ENCODE measurements at regions not wholly inside any gene's neighbourhood (a gene's known extent, or its start where the extent isn't known, plus 50 kb on each side); places are given as distances from the start of the nearest gene placed in this dataset.

DNA sequence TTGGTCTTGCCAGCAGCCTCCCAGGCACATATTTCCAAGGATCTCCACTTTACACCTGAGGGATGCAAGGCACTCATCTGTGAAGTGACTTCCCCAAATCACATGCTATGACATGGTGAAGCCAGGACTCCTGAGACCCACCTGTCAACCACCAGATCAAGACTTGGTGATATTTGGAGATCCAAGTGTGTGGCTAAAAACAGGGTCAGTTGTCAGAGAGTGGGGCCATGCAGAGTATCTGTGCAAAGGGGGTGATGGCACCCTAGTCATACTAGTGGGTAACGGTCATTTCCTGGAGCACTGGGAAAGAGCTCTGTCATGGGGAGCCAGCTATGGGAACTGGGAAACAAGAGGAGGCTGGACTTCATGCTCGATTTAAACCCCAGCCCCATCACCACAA is 218.4 kb upstream of the IRS2 start:
- WGBS, 2 donors = 73 to 82% methylated on average over 2 of the region's 2 CpGs
- Histone ChIP-seq H3K4me1 (no peaks in the 10 kb centered on the region), H3K9me3 (no peaks in the 10 kb centered on the region), H3K36me3 (no peaks in the 10 kb centered on the region), H3K4me3 (no peak overlapping the region), H3K27me3 (no peaks in the 10 kb centered on the region), H3K27ac (no peak overlapping the region)
- DNase-seq (no peak), ATAC-seq (no peak), FAIRE-seq (no peak)
- intact Hi-C loops (cut with DNase I) = no loop called here
- TF ChIP-seq, protein P1, sequence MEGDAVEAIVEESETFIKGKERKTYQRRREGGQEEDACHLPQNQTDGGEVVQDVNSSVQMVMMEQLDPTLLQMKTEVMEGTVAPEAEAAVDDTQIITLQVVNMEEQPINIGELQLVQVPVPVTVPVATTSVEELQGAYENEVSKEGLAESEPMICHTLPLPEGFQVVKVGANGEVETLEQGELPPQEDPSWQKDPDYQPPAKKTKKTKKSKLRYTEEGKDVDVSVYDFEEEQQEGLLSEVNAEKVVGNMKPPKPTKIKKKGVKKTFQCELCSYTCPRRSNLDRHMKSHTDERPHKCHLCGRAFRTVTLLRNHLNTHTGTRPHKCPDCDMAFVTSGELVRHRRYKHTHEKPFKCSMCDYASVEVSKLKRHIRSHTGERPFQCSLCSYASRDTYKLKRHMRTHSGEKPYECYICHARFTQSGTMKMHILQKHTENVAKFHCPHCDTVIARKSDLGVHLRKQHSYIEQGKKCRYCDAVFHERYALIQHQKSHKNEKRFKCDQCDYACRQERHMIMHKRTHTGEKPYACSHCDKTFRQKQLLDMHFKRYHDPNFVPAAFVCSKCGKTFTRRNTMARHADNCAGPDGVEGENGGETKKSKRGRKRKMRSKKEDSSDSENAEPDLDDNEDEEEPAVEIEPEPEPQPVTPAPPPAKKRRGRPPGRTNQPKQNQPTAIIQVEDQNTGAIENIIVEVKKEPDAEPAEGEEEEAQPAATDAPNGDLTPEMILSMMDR (IDR thresholded peaks at IDR 0.05) = no peak

DNA sequence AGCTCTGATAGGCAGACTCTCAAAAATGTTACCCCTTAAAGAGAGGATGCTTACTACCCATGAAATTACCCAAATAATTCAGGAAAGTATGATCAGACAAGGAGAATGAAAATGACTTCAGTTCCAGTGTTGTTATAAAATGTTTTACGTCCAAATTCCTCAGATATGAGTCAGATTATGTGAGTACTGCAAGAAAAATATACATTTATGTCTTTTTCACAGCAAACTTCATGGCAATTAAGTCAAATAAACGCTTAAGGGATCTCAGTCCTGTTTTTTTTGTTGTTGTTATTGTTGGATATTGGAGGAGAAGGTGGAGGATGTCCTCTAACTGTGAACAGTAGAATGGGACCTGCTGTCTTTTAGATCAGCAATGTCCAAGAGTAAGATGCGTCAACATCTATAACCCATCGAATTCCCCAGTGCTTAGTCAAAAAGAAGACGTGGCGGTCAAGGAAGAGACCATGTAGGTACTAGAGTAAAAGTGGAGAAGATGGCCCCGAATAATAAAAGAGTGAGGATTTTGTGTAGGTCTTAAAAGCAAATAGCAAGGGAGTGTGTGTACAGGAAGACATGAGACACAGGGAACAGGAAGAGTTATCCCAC is 215.4 kb upstream of the IRS2 start:
- Histone ChIP-seq H3K36me3 (no peaks in the 10 kb centered on the region), H3K4me1 (no peaks in the 10 kb centered on the region), H3K27me3 (no peaks in the 10 kb centered on the region), H3K9me3 (no peaks in the 10 kb centered on the region), H3K4me3 (no peak overlapping the region), H3K27ac (no peak overlapping the region)
- 77 to 78% methylated on average over 7 of the region's 7 CpGs for WGBS, 2 donors
- no peak for ATAC-seq
- DNase-seq = no peak
- no peak for FAIRE-seq
- TF ChIP-seq, protein P1 (IDR thresholded peaks at IDR 0.05) = no peak
- intact Hi-C loops (cut with DNase I) = no loop called here

DNA sequence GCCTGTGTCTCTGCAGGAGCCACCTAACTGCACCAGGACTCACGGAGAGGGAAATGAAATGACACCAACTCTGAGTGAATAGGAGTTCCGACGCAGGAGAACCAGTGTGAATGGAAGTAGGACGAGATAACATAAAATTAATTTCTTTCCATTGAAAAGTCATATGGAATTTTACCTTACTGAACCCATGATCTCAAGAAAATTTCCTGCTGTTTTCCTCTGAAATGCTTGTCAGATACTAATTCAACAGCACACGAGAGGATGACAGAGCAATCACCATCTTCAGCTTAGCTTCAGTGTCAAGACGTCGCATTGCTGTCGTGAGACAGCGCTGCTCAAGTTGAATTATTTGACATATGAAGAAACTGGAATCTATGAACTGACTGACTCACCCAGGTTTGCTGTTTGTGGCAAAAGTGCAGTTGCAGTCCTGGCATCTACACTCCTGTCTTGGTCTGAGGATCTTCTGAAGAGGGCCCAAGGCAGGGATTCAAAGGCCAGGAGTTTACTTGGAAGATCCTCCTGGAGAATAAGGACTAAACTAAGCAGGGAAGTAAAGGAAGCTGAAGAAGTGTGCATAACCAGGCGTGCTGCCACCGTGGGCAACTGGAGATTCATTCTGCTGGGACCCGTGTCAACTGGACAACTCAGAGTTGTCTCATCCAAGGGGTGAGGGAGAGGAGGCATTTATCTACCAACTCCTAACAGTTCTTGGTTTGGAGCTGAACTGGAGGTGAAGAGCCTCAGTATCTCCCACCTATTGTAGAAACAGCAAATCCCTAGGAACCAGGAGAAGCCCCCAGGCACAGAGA is 214.4 kb upstream of the IRS2 start:
- H3K36me3 ChIP-seq = no peaks in the 10 kb centered on the region
- DNase-seq (no peak), ATAC-seq (no peak), FAIRE-seq (no peak)
- TF ChIP-seq, protein P1 (IDR thresholded peaks at IDR 0.05) = no peak
- no peak overlapping the region for H3K4me3 ChIP-seq
- no peaks in the 10 kb centered on the region for H3K4me1 ChIP-seq
- H3K27ac ChIP-seq = no peak overlapping the region
- WGBS, 2 donors = 79 to 83% methylated on average over 12 of the region's 12 CpGs
- intact Hi-C loops (cut with DNase I) = no loop called here
- H3K9me3 ChIP-seq = no peaks in the 10 kb centered on the region
- H3K27me3 ChIP-seq = no peaks in the 10 kb centered on the region

DNA sequence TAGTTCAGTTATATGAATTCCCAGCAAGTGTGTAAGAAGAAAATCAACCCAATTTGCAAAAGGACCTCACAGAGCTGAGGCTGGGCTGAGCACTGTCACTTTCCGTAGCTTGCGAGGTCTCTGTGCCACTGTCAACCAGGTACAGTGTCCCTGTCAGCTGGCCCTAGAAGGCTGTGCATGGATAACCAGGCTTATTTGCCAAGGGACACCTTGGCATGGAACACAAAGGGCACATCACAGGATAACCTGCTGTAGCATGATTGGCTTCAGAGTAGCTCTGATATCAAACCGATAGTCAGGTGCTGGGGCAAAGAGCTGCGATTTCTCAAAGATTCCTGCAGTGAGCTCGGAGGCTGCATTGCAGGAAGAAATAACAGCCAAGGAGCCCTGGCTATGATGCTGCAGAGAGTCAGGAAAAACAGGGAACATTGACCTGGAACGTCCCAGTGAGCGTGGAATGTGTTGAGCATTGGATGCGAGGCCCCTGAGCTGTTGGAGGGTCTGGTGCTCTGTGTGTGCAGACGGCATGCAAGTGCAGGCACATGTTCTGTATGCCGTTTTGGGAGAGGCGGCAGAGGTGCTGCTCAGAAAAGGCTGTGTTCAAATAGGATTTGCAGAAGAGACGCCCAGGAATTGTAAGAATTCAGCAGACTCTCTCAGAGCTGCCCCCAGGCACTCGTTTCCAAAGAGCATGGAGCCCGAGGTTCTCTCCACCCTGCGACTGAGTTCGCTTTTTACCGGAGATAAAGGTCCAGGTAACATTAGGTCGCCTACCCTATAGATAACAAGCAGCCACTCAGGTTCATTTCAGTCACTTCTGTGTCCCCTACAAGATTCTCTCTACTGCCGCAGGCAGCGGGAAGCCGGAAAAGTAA is 213.5 kb upstream of the IRS2 start:
- Histone ChIP-seq H3K27ac (no peak overlapping the region), H3K36me3 (no peaks in the 10 kb centered on the region), H3K27me3 (no peaks in the 10 kb centered on the region), H3K4me1 (no peaks in the 10 kb centered on the region), H3K4me3 (no peak overlapping the region), H3K9me3 (no peaks in the 10 kb centered on the region)
- FAIRE-seq = no peak
- no peak for ATAC-seq
- intact Hi-C loops (cut with DNase I) = no loop called here
- WGBS, 2 donors = 50 to 58% methylated on average over 21 of the region's 21 CpGs
- TF ChIP-seq, protein P1 (IDR thresholded peaks at IDR 0.05) = no peak
- no peak for DNase-seq

All from pancreas (tissue), 10 donors.